HG03039 (cell line): ENCODE measurements at regions not wholly inside any gene's neighbourhood (a gene's known extent, or its start where the extent isn't known, plus 50 kb on each side); places are given as distances from the start of the nearest gene placed in this dataset.

Experiments
- ATAC-seq: cut with Tn5 transposase; IDR thresholded peaks from one replicate; pipeline ENCODE4 v1.9.1; 2021; ENCODE audit warnings: mild to moderate bottlenecking, moderate library complexity; ENCODE audit not compliant: unreplicated experiment

- ATAC-seq = no peak
Measured at GRCh38 chr7:51732951-51733350, 416.3 kb upstream of the COBL start.

GRCh38 chr7:51732116-51732515 is 415.5 kb upstream of the COBL start:
- no peak for ATAC-seq

- ATAC-seq = no peak
Measured at GRCh38 chr7:51731075-51731474, 414.5 kb upstream of the COBL start.

GRCh38 chr7:51727441-51727840 is 410.8 kb upstream of the COBL start:
- no peak for ATAC-seq

GRCh38 chr7:51706851-51707250 is 390.2 kb upstream of the COBL start:
- ATAC-seq = no peak

GRCh38 chr7:51705701-51706100 is 389.1 kb upstream of the COBL start:
- no peak for ATAC-seq

GRCh38 chr7:51702673-51703072 is 386.1 kb upstream of the COBL start:
- ATAC-seq = no peak

- no peak for ATAC-seq
Measured at GRCh38 chr7:51701935-51702334, 385.3 kb upstream of the COBL start.

GRCh38 chr7:51700593-51701215 is 384.1 kb upstream of the COBL start:
- ATAC-seq = no peak

GRCh38 chr7:51693258-51693657 is 376.6 kb upstream of the COBL start:
- ATAC-seq = no peak

- ATAC-seq = no peak
Measured at GRCh38 chr7:51689547-51689946, 372.9 kb upstream of the COBL start.

- no peak for ATAC-seq
Measured at GRCh38 chr7:51685794-51686193, 369.2 kb upstream of the COBL start.

GRCh38 chr7:51680594-51681399 is 364.2 kb upstream of the COBL start:
- ATAC-seq = no peak

- ATAC-seq = no peak
Measured at GRCh38 chr7:51679358-51679757, 362.7 kb upstream of the COBL start.

- ATAC-seq = no peak
Measured at GRCh38 chr7:51666751-51667150, 350.1 kb upstream of the COBL start.

- ATAC-seq = no peak
Measured at GRCh38 chr7:51666266-51666665, 349.7 kb upstream of the COBL start.

- ATAC-seq = no peak
Measured at GRCh38 chr7:51665045-51665780, 348.6 kb upstream of the COBL start.

- no peak for ATAC-seq
Measured at GRCh38 chr7:51660516-51660915, 343.9 kb upstream of the COBL start.

- no peak for ATAC-seq
Measured at GRCh38 chr7:51658684-51659083, 342.1 kb upstream of the COBL start.

GRCh38 chr7:51647931-51648351 is 331.3 kb upstream of the COBL start:
- no peak for ATAC-seq

GRCh38 chr7:51647486-51647885 is 330.9 kb upstream of the COBL start:
- no peak for ATAC-seq
